H1 (cell line): ENCODE measurements at regions not wholly inside any gene's neighbourhood (a gene's known extent, or its start where the extent isn't known, plus 50 kb on each side); places are given as distances from the start of the nearest gene placed in this dataset.

Source experiments
- CTCF ChIA-PET: fragments of 300-600 bp; sonication (Branson Sonifier 250); formaldehyde crosslinking; loops from one replicate; lab custom pipeline; 2021; ENCODE audit not compliant: partially characterized antibody; lab: Charles Lee
- POLR2A ChIA-PET: fragments of 300-600 bp; sonication (Branson Sonifier 250); formaldehyde crosslinking; loops from one replicate; lab custom pipeline; 2021; ENCODE audit warnings: inconsistent platforms; ENCODE audit not compliant: partially characterized antibody; lab: Charles Lee
- DNase-seq, 2 experiments: peaks; one replicate each; pipeline versions ENCODE4 v3.0.0 to v3.0.0-alpha.2; 2010 to 2022; ENCODE audit warnings: low spot score in 2 of 2, low read depth in 1 of 2, mixed read lengths in 1 of 2
- FAIRE-seq: peaks from 2 replicates; lab custom pipeline; 2011; peaks lifted over from hg19 to GRCh38; lab: Jason Lieb, UNC
- H2AFZ ChIP-seq: 2 replicates; pipeline ENCODE4 v1.8.1; 2012; ENCODE audit warnings: low read length, inconsistent platforms
- H2AK5ac ChIP-seq: 2 replicates; pipeline ENCODE4 v1.6.1; 2013; ENCODE audit warnings: low read depth, low read length
- H2BK120ac ChIP-seq: replicated peaks from 2 replicates; pipeline ENCODE3; 2013; ENCODE audit warnings: low read depth, low read length, inconsistent platforms
- H2BK12ac ChIP-seq: 2 replicates; pipeline ENCODE4 v1.6.1; 2013; ENCODE audit warnings: low read depth, low read length
- H2BK15ac ChIP-seq: 2 replicates; pipeline ENCODE4 v1.6.1; 2013; ENCODE audit warnings: low read length
- H2BK20ac ChIP-seq: 2 replicates; pipeline ENCODE4 v1.6.1; 2013; ENCODE audit warnings: low read length
- H2BK5ac ChIP-seq: 2 replicates; pipeline ENCODE4 v1.6.1; 2013; ENCODE audit warnings: low read depth, low read length
- H3K14ac ChIP-seq: 2 replicates; pipeline ENCODE4 v1.6.1; 2013; ENCODE audit warnings: inconsistent platforms; ENCODE audit not compliant: insufficient read length
- H3K18ac ChIP-seq: 2 replicates; pipeline ENCODE4 v1.6.1; 2013; ENCODE audit warnings: low read length; ENCODE audit errors: extremely low read depth
- H3K23ac ChIP-seq: 2 replicates; pipeline ENCODE4 v1.6.1; 2013; ENCODE audit warnings: inconsistent platforms; ENCODE audit not compliant: insufficient read length
- H3K23me2 ChIP-seq: 2 replicates; pipeline ENCODE4 v1.6.1; 2013; ENCODE audit warnings: low read depth, low read length
- H3K27ac ChIP-seq: 2 replicates; pipeline ENCODE4 v1.6.1; 2011; ENCODE audit warnings: low read depth, low read length, inconsistent platforms
- H3K27me3 ChIP-seq, 4 experiments: replicated peaks in 1 of 4; 1 replicate in 1 of 4; 2 replicates in 3 of 4; pipeline versions ENCODE4 v1.6.1 to v1.8.1; 2011 to 2013; ENCODE audit warnings: low read length in 3 of 4, mild to moderate bottlenecking in 3 of 4, inconsistent platforms in 2 of 4, mixed read lengths in 2 of 4, moderate library complexity in 1 of 4; ENCODE audit not compliant: control insufficient read depth in 3 of 4, insufficient read depth in 3 of 4; ENCODE audit errors: extremely low read depth in 1 of 4
- H3K36me3 ChIP-seq, 4 experiments: 2 replicates each; pipeline versions ENCODE4 v1.6.1 to v1.8.1; 2011 to 2013; ENCODE audit warnings: mild to moderate bottlenecking in 4 of 4, low read length in 3 of 4, moderate library complexity in 2 of 4, control low read depth in 1 of 4, inconsistent platforms in 1 of 4; ENCODE audit not compliant: insufficient read depth in 4 of 4, control insufficient read depth in 2 of 4
- H3K4ac ChIP-seq: replicated peaks from 2 replicates; pipeline ENCODE3; 2013; ENCODE audit warnings: low read length, low read depth, mixed read lengths, inconsistent platforms; ENCODE audit not compliant: insufficient read length
- H3K4me1 ChIP-seq, 4 experiments: replicated peaks in 1 of 4; 1 replicate in 1 of 4; 2 replicates in 3 of 4; pipeline versions ENCODE4 v1.6.1 to v1.8.1; 2011 to 2013; ENCODE audit warnings: low read length in 3 of 4, inconsistent platforms in 2 of 4, mixed read lengths in 1 of 4; ENCODE audit not compliant: insufficient read depth in 4 of 4, control insufficient read depth in 3 of 4
- H3K4me2 ChIP-seq, 2 experiments: 2 replicates each; pipeline versions ENCODE4 v1.6.1 to v1.8.1; 2011 to 2013; ENCODE audit warnings: low read depth in 2 of 2, low read length in 2 of 2, control low read depth in 1 of 2, inconsistent platforms in 1 of 2, mild to moderate bottlenecking in 1 of 2; ENCODE audit not compliant: insufficient read depth in 1 of 2
- H3K4me3 ChIP-seq, 4 experiments: fragments of 200-600, 300-600 bp in 1 of 4; sonication (generic), shearing (Covaris generic), sonication (Bioruptor Twin) in 1 of 4; 2 replicates each; pipeline versions ENCODE4 v1.5.1 to v1.8.1; 2011 to 2016; ENCODE audit warnings: low read length in 4 of 4, low read depth in 3 of 4, control low read depth in 2 of 4, inconsistent platforms in 2 of 4, mild to moderate bottlenecking in 2 of 4, mixed read lengths in 1 of 4, moderate library complexity in 1 of 4; ENCODE audit not compliant: insufficient read depth in 2 of 4; ENCODE audit errors: extremely low read depth in 1 of 4
- H3K56ac ChIP-seq: replicated peaks from 2 replicates; pipeline ENCODE3; 2013; ENCODE audit warnings: low read depth, mild to moderate bottlenecking, mixed read lengths, low read length, inconsistent platforms; ENCODE audit not compliant: insufficient read length
- H3K79me1 ChIP-seq: 2 replicates; pipeline ENCODE4 v1.6.1; 2013; ENCODE audit warnings: low read depth, low read length, control low read depth
- H3K79me2 ChIP-seq, 2 experiments: 2 replicates each; pipeline versions ENCODE4 v1.6.1 to v1.8.1; 2012 to 2013; ENCODE audit warnings: low read length in 2 of 2, mild to moderate bottlenecking in 2 of 2, inconsistent platforms in 1 of 2; ENCODE audit not compliant: insufficient read depth in 2 of 2, control insufficient read depth in 1 of 2
- H3K9ac ChIP-seq, 4 experiments: replicated peaks in 1 of 4; 1 replicate in 1 of 4; 2 replicates in 3 of 4; pipeline versions ENCODE4 v1.6.1 to v1.8.1; 2011 to 2013; ENCODE audit warnings: low read depth in 3 of 4, low read length in 3 of 4, control low read depth in 2 of 4, mild to moderate bottlenecking in 2 of 4, moderate library complexity in 2 of 4, inconsistent platforms in 1 of 4; ENCODE audit errors: extremely low read depth in 1 of 4
- H3K9me3 ChIP-seq, 2 experiments: 2 replicates each; pipeline versions ENCODE4 v1.6.1 to v1.8.1; 2012 to 2013; ENCODE audit warnings: mild to moderate bottlenecking in 2 of 2, moderate library complexity in 2 of 2, control low read depth in 1 of 2, inconsistent platforms in 1 of 2, low read depth in 1 of 2, low read length in 1 of 2, mixed read lengths in 1 of 2; ENCODE audit not compliant: insufficient read depth in 2 of 2
- H4K20me1 ChIP-seq, 2 experiments: replicated peaks in 1 of 2; 2 replicates each; pipeline versions ENCODE3 to v1.8.1; 2011 to 2013; ENCODE audit warnings: inconsistent platforms in 2 of 2, low read length in 2 of 2, mild to moderate bottlenecking in 1 of 2; ENCODE audit not compliant: insufficient read depth in 2 of 2, control insufficient read depth in 1 of 2
- H4K5ac ChIP-seq: 2 replicates; pipeline ENCODE4 v1.6.1; 2013; ENCODE audit warnings: low read length, low read depth, mixed read lengths, inconsistent platforms; ENCODE audit not compliant: insufficient read length
- H4K8ac ChIP-seq: 2 replicates; pipeline ENCODE4 v1.8.0; 2013; ENCODE audit warnings: mild to moderate bottlenecking, moderate library complexity, low read length, inconsistent platforms; ENCODE audit not compliant: insufficient read depth; ENCODE audit errors: extremely low read depth
- H4K91ac ChIP-seq: replicated peaks from 2 replicates; pipeline ENCODE3; 2013; ENCODE audit warnings: low read length, mixed read lengths, inconsistent platforms; ENCODE audit not compliant: insufficient read length
- ASH2L ChIP-seq: fragments of 200-600, 300-600 bp; sonication (generic); IDR thresholded peaks from one replicate; pipeline ENCODE4 v1.7.1; 2017; ENCODE audit warnings: low read length
- BRCA1 ChIP-seq: IDR thresholded peaks from 2 replicates; pipeline ENCODE4 v1.6.1; 2012; ENCODE audit warnings: low read depth, low read length, improper control_type of control experiment
- CTBP2 ChIP-seq: IDR thresholded peaks from 2 replicates; pipeline ENCODE4 v1.7.0; 2011; ENCODE audit warnings: borderline replicate concordance, mild to moderate bottlenecking, moderate library complexity, mixed read lengths, low read length; ENCODE audit not compliant: insufficient read depth, insufficient read length
- EZH2 ChIP-seq: fragments of 200-600 bp; sonication (generic); IDR thresholded peaks from 2 replicates; pipeline ENCODE4 v1.7.1; 2012; ENCODE audit warnings: low read depth, mild to moderate bottlenecking, moderate library complexity, low read length, inconsistent platforms; ENCODE audit not compliant: severe bottlenecking
- RBBP5 ChIP-seq: IDR thresholded peaks from 2 replicates; pipeline ENCODE4 v1.7.1; 2012; ENCODE audit warnings: low read depth, mild to moderate bottlenecking, inconsistent platforms, low read length, moderate library complexity, borderline replicate concordance
- SIX5 ChIP-seq: IDR thresholded peaks from 2 replicates; pipeline ENCODE4 v1.6.1; 2011; ENCODE audit warnings: mild to moderate bottlenecking, low read depth, low read length
- SP2 ChIP-seq: IDR thresholded peaks from 2 replicates; pipeline ENCODE4 v1.6.1; 2012; ENCODE audit warnings: mild to moderate bottlenecking, low read length, inconsistent platforms
- WGBS, 2 experiments: shearing (Covaris generic) in 1 of 2; methylation state at CpG; one replicate each; pipeline versions ENCODE4 v1.1.6 to v1.1.7; 2013 to 2015; ENCODE audit warnings: low lambda C conversion rate in 2 of 2, mixed read lengths in 2 of 2, inconsistent platforms in 1 of 2, low coverage in 1 of 2, missing lambda C conversion rate in 1 of 2; ENCODE audit not compliant: insufficient replicate concordance in 2 of 2, insufficient coverage in 1 of 2, insufficient read length in 1 of 2; ENCODE audit errors: extremely low coverage in 1 of 2, missing lambda C conversion rate in 1 of 2; 5-methylcytosine and 5-hydroxymethylcytosine counted together

- Histone ChIP-seq H3K14ac (no peak overlapping the region), H2BK5ac (no peak overlapping the region), H3K4me3 (no peak overlapping the region), H3K79me1 (no peaks in the 10 kb centered on the region), H2BK15ac (no peak overlapping the region), H2AFZ (no peak overlapping the region), H3K4ac (no peak overlapping the region), H3K9ac (no peak overlapping the region), H3K23ac (no peak overlapping the region), H2AK5ac (no peak overlapping the region), H2BK120ac (no peak overlapping the region), H3K36me3 (no peaks in the 10 kb centered on the region), H4K8ac (no peak overlapping the region), H3K79me2 (no peaks in the 10 kb centered on the region), H3K27ac (no peak overlapping the region), H3K9me3 (no peaks in the 10 kb centered on the region), H3K27me3 (no peaks in the 10 kb centered on the region), H3K56ac (no peak overlapping the region), H3K23me2 (no peaks in the 10 kb centered on the region), H3K18ac (no peak overlapping the region), H2BK12ac (no peak overlapping the region), H3K4me2 (no peak overlapping the region), H3K4me1 (0 out of 7 replicates have a peak, but pooled peaks cover 0 to 2% (median 0%) of the 10 kb centered on the region in 4 experiments), H4K5ac (no peak overlapping the region), H2BK20ac (no peak overlapping the region), H4K20me1 (no peaks in the 10 kb centered on the region), H4K91ac (no peak overlapping the region)
- POLR2A ChIA-PET: no interaction called here
- CTCF ChIA-PET: no interaction called here
- no peak for DNase-seq
- no peak for FAIRE-seq
- 88% methylated on average over 4 of the region's 4 CpGs; no CpG with 5 or more reads in 1 of the 2 experiments for WGBS, 2 experiments
- TF ChIP-seq RBBP5: no peak
- no peak for TF ChIP-seq SIX5
- TF ChIP-seq BRCA1: no peak
- TF ChIP-seq EZH2: no peak
- TF ChIP-seq CTBP2: no peak
- no peak for TF ChIP-seq ASH2L
- no peak for TF ChIP-seq SP2
Observed at GRCh38 chr20:55730321-55730720, 275.0 kb downstream of the CBLN4 start.
